Keratinocyte (primary cell): ENCODE measurements at regions not wholly inside any gene's neighbourhood (a gene's known extent, or its start where the extent isn't known, plus 50 kb on each side); places are given as distances from the start of the nearest gene placed in this dataset.

ENCODE experiments used
- EZH2 ChIP-seq: IDR thresholded peaks from one replicate; pipeline ENCODE4 v1.6.1; 2012; ENCODE audit warnings: inconsistent platforms, mild to moderate bottlenecking, low read length, moderate library complexity
- TF ChIP-seq, protein P1 (sequence below), 3 experiments: IDR thresholded peaks in 1 of 3; conservative IDR thresholded peaks in 1 of 3; optimal IDR thresholded peaks in 1 of 3; 2 replicates in 2 of 3; 3 replicates in 1 of 3; pipeline versions ENCODE3 to v1.5.1; 2011; ENCODE audit warnings: low read length in 3 of 3, mild to moderate bottlenecking in 3 of 3, moderate library complexity in 2 of 3, control low read depth in 1 of 3, inconsistent platforms in 1 of 3; ENCODE audit not compliant: insufficient read depth in 2 of 3; ENCODE audit errors: extremely low read depth in 1 of 3

DNA sequence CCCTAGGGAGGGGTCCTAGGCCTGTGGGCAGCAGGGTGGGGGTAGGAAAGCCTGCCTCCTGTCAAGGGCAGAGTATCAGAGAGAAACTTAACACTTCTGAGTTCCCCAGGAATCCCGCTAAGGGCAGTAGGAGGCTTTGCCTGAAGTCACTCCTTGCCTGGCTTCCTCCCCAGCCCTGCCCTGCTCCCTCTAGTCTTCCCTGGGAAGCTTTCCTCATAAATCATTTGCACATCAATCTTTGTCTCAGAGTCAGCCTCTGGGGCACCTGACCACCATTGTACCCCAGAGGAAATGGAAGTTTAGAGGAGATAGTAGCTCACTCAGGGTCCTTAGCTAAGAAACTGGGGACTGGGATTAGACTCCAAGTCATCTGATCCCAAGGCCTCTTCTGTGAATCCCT is 129.4 kb upstream of the TLE3 start:
- TF ChIP-seq, protein P1, sequence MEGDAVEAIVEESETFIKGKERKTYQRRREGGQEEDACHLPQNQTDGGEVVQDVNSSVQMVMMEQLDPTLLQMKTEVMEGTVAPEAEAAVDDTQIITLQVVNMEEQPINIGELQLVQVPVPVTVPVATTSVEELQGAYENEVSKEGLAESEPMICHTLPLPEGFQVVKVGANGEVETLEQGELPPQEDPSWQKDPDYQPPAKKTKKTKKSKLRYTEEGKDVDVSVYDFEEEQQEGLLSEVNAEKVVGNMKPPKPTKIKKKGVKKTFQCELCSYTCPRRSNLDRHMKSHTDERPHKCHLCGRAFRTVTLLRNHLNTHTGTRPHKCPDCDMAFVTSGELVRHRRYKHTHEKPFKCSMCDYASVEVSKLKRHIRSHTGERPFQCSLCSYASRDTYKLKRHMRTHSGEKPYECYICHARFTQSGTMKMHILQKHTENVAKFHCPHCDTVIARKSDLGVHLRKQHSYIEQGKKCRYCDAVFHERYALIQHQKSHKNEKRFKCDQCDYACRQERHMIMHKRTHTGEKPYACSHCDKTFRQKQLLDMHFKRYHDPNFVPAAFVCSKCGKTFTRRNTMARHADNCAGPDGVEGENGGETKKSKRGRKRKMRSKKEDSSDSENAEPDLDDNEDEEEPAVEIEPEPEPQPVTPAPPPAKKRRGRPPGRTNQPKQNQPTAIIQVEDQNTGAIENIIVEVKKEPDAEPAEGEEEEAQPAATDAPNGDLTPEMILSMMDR (optimal IDR thresholded peaks at IDR 0.05 in 1 of 3, IDR thresholded peaks at IDR 0.05 in 1 of 3, conservative IDR thresholded peaks at IDR 0.05 in 1 of 3; ENCODE audit: extremely low read depth in 1 of 3, insufficient read depth in 2 of 3, low read length in 3 of 3) = no peak
- TF ChIP-seq EZH2 = no peak
